GM19455 (cell line): ENCODE measurements at regions not wholly inside any gene's neighbourhood (a gene's known extent, or its start where the extent isn't known, plus 50 kb on each side); places are given as distances from the start of the nearest gene placed in this dataset.

Experiments used
- ATAC-seq: cut with Tn5 transposase; IDR thresholded peaks from one replicate; pipeline ENCODE4 v1.9.1; 2021; ENCODE audit not compliant: unreplicated experiment

DNA sequence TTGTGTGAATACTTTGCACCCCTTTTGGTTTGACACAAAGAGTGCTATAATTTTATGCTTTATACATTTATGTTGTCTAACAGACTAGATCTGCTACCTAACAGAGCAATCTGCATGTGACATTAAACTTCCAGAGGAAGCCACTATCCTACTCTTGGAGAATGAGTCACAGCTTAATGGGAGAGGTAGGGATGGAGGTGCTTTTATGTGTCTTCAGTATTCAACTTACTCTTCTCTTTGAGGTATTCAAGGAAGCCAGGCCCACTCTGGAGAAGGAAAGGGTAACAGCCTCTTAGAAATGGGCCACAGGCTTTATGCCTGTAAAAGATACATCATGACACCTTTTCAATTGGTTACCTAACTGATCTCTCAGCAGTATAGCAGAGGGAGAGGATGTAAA lies 85.8 kb upstream of the NEUROD1 start:
- no peak for ATAC-seq

DNA sequence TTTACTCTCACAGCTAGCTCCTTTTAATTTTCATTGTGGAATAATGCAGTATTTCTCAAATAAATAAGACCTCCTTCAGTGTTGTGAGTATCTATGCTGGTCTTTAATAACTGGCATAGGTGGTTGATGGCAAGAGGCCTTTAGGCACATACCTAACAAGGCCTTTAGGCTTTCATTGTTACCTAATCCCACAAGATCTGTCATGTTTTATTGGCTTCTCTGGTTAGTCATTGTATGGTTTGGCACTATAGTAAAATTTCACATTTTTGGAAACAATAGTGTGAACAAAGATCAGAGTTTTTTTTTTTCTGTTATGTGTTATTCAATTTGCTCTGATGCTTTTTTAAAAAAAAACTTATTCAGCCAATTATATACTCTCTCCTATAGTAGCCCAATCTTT lies 89.8 kb upstream of the NEUROD1 start:
- no peak for ATAC-seq

DNA sequence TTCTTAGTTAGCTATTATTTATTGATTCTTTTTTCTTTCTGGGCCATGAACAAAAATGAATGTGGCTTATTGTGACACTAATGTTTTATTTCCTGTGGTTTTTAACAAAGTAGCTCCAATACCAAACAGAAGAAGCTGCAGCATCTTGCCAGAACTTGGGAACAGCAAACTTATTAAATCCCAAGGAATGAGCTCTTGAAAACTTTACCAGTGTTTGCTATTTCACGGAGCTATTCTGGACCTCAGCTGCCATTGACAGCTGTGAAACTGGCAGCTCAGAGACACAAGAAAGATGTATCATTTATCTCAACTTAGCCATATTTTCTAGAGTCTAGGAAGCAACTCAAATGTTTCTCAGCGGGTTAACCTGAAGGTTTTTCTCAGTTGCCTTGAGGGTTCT lies 91.0 kb upstream of the NEUROD1 start:
- ATAC-seq: no peak

DNA sequence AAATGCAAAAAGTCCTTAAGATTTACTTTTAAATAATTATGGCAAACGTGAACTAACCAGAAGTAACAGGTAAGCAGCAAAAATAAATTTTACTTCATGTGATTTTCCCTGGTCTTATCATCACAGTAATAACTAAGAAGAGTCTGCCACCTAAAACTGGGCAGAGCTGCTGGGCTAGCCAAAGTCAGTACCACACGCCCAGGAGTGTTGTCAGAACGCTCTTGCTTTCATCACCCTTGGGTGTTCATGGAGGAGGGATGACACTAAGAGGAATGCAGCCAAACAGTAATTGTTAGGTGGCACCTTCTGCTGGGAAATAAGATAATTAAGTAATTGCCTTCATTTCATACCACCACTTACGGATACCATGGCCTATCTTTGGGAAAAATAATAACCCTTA lies 92.0 kb upstream of the NEUROD1 start:
- ATAC-seq: no peak

DNA sequence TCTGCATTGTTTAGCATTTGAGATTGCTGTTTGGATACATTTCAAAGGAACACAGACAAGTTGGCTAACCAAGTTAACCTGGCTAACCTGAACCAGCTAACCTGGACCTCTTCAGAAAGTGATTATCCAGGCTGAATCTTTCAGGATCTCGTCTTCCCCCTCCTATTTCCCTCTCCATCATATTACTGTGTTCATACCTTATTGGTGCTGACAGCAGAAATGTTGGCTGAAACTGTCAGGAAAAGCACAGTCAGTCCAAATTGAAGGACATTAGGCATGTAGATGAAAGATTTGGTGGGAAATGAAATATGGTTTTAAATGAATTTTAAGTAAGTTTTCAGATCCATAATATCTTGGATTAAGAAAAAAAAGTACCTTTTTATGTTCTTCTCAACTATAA lies 92.5 kb upstream of the NEUROD1 start:
- ATAC-seq: no peak

DNA sequence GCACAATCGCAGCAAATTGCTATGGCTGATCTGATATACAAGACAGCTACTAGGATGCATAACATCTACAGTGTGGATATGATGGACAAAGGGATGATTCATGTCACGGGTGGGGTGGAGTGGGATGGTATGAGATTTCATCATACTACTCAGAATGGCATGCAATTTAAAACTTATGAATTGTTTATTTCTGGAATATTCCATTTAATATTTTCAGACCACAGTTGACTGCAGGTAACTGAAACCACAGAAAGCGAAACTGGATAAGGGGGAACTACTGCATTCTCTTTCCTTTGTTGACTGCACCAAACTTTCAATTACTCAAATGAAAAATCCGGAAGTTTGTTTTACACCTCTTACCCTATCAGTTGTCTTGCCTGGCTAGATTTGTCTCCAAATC lies 94.4 kb upstream of the NEUROD1 start:
- ATAC-seq: no peak

DNA sequence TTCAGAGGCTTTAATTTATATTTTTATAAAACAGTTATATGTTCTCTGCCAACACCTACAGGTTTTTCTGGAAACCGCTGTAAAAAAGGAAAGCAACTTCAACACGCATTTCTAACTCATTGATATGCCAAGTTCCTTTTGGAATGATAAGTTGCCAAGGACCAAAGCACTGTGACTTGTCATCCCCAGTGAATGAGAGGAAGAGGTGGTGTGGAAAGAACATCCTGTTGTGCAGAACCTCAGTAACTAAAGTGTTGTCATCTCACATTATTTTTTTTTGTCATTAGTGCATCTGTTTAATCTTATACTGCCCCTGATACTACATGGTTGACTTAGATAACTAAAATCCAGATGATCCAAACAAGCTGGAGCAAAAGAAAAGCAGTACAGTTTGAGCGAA lies 96.0 kb upstream of the NEUROD1 start:
- no peak for ATAC-seq

DNA sequence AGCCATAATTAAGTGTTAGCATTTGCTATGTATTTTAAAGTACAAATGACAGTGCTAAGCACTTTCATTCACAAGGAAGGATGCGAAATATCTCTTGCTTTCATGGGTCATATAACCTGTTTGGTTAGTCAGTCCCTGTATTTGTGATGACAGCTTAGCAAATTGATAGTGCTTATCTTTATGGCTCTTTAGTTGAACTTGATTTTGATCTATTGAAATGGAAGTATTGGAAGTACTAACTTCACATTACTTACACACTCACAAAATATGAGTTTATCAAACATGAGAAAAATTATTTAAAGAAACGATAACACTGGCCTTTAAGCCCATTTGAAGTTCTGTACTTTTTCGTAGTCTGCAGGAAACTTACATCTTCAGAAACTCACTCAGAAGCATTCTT lies 97.4 kb upstream of the NEUROD1 start:
- no peak for ATAC-seq

DNA sequence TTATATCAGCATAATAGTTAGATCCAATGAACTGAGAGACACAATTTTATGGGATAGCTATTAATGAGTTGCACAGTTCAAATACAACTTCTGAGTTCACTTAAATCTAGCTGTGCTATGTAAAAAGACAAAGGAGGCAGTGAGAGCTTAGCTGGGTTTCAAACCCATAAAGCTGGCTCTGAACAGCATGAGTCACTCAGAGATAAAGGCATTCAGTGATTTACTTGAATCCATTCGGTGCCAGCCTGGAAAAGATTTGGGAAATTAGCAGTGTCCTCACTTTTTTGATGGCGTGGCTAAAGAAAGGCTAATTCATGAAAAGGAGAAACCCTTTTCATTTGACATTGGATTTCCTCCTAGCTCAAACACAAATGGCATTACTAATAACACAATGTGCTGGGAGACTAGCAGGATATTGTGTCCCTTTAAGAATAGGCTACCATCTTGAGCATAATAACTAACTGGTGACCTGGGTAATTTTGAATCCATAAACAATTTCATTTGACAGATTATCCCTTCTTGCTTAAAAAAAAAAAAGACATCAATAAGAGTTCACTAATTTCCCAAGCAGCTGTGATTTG lies 98.4 kb upstream of the NEUROD1 start:
- ATAC-seq: no peak

DNA sequence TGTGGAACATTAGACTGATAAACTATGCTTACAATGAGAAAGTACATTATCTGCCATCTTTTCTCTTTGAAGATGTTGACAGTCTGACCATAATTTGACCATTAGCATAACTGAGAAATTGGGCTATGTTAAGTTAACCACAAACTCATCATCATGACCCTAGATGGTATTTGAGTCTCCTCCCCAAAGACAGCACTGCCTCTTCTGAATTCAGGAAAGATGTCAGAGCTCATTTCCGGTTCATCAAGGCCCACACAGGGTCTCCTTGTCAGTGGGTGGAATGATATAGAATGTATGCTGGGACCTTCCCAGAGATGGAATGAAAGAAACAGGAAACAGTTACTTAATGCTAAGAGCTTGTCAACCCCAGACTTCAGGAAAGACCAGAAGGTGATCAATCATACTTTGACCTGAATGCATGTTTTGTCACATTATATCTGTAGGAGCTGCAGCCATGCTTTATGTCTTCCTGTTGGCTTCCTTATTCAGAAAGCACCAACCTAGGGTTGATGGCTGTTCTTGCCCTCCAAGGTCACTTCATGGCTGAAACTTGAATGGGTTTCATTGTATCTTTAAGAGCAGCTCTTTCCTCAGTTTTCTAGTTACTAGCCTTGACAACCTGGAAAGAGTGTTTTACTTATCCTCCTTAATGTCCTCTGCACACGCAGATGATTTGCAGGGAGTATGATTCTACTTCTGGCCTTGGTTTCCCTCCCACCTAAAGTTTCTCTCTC lies 99.1 kb upstream of the NEUROD1 start:
- ATAC-seq: no peak

DNA sequence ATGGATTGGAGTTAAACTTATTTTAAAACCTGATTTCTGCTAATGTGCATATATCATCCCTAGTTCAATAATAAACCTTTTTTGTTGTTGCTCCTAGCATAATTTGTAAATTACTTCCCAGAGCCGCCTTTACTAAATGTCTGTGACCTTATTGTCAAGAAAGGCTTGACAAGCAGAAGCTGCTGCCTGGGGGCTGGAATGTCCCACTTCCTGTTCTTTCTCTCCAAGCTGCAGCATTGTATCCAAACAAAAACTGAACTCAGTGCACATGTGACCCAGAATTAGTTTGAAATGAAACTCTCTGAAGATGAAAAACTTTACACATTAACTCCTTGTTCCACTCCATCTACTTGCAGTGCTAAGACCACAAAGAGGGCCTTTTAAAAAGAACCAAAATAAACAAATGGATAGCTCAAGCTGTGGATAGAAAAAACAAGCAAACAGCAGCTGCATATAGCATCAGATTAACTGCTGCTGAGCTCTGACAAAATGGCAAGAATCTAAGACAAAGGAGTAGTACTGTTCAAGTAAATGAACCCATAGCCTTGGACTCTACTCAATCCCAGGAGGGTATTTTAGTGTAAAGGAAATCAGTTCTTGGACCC lies 99.8 kb upstream of the NEUROD1 start:
- peak; percentile 54 for ATAC-seq

DNA sequence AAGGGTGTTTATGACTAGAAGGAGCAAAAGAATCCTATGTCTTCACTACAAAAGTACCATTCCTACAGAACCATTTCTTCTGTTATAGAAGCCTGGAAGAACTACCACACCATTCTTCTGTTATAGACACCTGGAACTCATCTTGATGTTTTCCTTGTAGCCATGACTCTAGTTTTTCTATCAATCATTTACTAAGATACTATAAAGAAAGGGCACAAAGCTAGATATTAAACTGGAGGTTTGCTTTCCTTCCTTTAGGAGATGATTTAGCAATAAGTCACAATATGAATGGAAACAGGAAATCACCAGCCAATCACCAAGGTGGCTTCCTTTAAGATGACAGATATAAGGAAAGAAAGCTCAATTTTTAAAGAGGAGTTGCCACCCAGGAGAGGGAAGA lies 100.3 kb upstream of the NEUROD1 start:
- ATAC-seq: peak; percentile 18

DNA sequence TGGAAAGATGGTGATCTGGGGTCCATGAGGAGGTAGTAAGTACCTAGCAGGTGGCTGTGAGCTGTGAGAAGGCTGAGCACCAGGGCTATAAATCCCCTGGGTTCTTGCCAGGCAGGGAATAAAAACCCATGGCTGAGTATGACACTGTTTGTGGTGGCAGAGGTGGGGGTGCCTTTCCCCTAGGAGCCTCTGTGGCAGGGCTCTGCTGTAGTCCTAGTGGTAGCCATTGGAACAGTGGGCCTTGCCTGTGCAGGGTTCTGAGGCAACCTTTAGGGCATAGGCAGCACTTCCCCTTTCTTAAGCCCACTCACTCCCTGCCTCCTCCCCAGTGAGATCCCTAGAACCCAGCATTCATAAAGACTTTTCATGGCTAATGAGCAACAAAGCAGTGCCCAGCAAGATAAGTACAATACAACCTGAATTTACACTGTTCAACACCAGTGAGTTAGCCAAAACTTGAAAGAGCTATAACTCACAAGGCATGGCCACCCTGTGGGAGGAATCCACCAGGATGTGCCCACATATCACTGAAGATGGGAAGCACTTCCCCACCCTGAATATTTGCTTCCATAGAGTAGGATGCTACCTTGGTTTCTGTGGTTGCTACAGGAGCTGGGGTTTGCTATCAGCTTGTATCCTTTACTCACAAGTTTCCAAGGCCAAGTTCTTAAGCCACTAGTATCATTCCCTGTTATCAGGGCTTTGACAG lies 100.9 kb upstream of the NEUROD1 start:
- no peak for ATAC-seq

DNA sequence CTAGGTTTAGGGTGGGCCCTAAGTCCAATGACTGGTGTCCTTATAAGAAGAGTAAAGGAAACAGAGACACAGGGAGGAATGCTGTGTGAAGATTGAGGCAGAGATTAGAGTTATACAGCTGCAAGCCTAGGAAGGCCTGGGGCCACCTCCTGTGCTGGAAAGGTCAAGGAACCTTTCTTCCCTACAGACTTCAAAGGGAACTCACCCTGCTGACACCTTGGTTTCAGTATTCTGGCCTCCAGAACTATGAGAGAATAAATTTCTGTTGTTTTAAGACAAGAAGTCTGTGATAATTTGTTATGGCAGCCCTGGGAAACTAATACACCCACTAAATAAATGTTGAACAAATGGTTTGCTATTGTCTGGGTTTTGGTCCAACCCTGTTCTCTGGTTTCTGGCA lies 102.3 kb upstream of the NEUROD1 start:
- no peak for ATAC-seq

DNA sequence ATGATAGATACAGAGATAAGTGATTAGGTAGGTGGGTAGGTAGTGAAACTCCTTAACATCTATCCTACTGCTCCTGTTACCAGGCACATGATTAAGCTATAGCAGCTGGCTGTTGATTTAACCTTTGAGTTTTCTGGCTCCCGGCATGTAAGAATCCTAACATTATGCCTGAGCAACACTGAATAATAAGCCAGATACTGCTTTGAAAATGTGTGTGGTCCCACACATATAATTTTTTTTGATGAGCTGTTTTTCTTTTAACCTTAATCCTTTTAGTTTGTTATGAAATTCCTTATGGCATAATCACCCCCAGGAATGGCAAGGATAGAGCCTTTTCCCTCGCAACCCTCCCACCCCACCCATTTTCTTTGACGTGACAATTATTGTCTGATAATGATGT lies 104.2 kb upstream of the NEUROD1 start:
- ATAC-seq: no peak

DNA sequence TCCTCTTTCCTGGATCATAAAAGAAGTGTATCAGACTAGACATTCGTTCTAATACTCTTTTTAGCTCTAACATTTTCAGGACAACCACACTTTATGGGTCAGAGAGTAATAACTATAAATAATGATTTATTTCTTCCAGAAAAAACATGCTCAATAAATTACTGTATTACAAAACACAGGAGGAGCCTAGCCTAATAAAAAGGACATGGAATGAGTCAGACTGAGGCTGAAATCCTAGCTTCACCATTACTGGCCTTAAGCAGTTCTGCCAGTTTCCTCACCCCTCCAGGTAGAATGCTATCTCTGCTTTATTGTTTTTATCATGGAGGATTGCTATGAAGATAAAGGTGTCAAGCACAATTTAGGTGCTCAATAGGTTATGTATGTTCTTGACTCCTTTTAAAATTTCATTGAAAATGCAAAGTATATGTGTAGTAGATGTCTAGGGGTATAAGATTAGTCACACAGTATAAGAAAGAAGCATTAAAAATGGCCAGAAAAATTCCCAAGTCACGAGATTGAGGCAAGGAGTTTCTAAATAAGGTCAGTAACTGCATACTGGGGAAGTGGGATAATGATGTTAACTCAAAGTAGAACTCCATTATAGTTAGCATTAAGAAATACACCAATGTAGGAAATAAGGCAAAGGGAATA lies 105.5 kb upstream of the NEUROD1 start:
- no peak for ATAC-seq

DNA sequence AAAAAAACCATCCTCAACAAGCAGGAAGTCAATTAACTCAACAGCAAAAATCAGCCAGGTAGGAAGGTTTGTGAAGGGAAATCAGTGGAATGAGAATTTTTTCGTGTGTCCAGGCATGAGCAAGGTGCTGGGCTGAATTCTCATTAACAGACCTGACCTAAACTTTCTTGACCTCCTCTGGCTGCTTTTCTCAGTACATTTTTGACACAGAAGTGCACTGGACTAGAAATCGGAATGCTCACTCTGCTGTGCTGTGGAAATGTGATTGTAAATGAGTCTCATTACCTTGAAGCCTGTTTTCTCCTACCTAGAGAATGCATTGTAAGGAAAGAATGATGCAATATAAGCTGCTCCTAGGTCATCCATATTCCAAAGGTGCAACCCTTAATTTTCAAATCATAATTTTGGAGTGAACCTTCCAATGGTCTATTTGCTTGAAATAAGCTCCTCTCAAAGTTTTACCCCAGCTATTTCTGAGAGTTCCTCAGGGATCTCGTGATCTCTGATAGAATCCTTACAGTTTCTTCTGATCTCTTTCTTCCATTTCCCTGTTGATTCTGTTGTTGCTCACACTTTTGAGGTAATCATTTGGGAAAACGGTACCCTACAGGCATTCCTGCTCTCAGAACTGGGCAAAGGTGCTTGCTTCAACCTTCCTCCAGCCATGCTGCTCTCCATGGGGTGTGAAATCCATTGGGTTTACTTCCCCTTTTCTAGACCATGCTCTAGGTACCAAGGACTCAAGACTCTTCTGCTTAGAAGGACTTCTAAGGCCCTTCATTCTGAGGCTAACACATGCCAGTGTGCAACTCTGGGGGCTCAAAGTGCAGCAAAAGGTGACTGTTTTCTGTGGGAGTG lies 104.9 kb upstream of the ITPRID2 start:
- no peak for ATAC-seq

DNA sequence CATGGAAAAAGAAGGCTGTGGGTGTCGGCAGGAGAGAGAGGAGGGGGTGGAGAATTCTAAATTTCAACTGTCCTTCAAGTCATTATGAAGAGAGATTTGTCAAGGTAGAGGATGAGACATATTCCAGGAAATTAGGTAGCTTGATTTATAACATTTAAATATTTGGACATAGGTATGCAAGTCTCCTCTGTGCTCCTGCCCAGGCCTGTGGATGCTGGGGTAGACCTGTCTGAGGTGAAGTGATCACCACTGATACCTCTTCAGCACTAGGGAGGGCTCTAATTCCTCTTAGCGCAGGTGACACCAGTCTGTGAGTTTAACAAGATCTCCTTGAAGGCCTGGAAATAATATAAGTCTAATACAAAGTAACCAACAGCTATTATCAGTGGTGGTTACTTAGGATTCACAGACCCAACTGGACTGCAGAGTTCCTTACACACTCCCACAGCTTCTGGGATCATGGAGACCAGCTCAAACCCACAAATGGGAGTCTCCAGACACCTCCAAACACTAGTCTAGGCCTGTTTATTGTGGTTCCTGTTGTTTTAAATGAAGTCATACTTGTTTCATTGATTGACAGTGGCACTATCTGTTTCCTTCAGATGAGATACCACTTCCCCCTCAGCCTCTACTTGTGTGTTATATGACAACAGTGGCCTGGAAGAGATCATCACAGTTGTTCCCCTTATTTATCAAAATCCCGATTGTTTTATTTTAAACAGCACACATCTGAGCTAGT lies 104.1 kb upstream of the ITPRID2 start:
- ATAC-seq: no peak

DNA sequence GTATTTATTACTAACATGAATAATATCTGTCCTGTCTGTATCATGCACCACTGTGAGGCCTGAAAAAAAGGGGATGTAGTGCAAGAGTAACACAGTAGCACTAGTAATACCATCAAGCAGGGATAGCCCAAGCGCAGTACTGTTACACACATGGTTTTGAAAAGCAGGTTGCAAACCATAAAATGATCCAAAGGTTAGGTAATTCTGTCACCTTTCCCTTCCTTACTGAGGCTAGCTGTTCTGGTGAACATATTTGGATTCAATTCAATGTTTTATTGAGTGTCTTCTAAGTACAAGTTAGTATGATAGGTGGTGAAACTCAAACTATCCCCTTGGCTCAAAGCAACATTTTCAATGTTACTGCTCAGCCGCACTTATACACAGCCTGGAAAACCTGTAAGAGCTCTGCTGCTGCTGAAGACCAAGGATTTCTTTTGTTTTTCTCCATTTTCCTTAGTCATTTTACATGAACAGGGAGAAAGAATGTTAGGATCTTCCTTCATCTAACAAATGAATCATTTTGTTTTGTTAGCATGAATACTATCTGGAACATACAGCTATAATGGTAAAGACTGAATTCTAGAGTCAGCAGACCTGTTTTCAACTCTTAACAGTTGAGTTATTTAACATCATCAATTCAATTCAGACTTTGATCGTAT lies 102.5 kb upstream of the ITPRID2 start:
- ATAC-seq: no peak
